Common myeloid progenitor, CD34-positive (primary cell): ENCODE measurements at regions not wholly inside any gene's neighbourhood (a gene's known extent, or its start where the extent isn't known, plus 50 kb on each side); places are given as distances from the start of the nearest gene placed in this dataset.
"Not testable (repeated sequence)": the region's sequence is repeated elsewhere in the genome, so short reads cannot be mapped to it uniquely, and the experiment has no call there.

ENCODE experiments used
- CTCF ChIA-PET: fragments of 350-600 bp; sonication (Branson Sonifier 250); formaldehyde crosslinking; loops from one replicate; lab custom pipeline; 2021; ENCODE audit warnings: antibody characterized with exemption; lab: Charles Lee
- POLR2A ChIA-PET: fragments of 350-600 bp; sonication (Branson Sonifier 250); formaldehyde crosslinking; loops from one replicate; lab custom pipeline; 2021; ENCODE audit warnings: antibody characterized with exemption; lab: Charles Lee
- DNase-seq, 3 donors: peaks; one replicate each; pipeline versions ENCODE4 v3.0.0 to v3.0.0-alpha.2; 2013
- H3K27ac ChIP-seq, 2 experiments: 1 replicate in 1 of 2; 2 replicates in 1 of 2; pipeline ENCODE4 v1.7.0; 2013; ENCODE audit warnings: inconsistent platforms in 2 of 2, low read length in 2 of 2, mild to moderate bottlenecking in 2 of 2, low read depth in 1 of 2, moderate library complexity in 1 of 2; ENCODE audit not compliant: severe bottlenecking in 2 of 2, insufficient read depth in 1 of 2, poor library complexity in 1 of 2
- H3K27me3 ChIP-seq, 5 experiments: replicated peaks in 2 of 5; 1 replicate in 3 of 5; 2 replicates in 2 of 5; pipeline versions ENCODE4 v1.6.1 to v1.7.0; 2013; ENCODE audit warnings: low read length in 4 of 5, mild to moderate bottlenecking in 2 of 5, moderate library complexity in 2 of 5, inconsistent platforms in 1 of 5; ENCODE audit not compliant: insufficient read depth in 5 of 5, control insufficient read depth in 4 of 5
- H3K36me3 ChIP-seq, 4 experiments: 1 replicate in 2 of 4; 2 replicates in 2 of 4; pipeline versions ENCODE4 v1.6.1 to v1.7.0; 2013; ENCODE audit warnings: low read length in 3 of 4, control low read depth in 1 of 4, mild to moderate bottlenecking in 1 of 4; ENCODE audit not compliant: control insufficient read depth in 4 of 4, insufficient read depth in 4 of 4
- H3K4me1 ChIP-seq, 4 experiments: 1 replicate in 3 of 4; 2 replicates in 1 of 4; pipeline versions ENCODE4 v1.6.1 to v1.7.1; 2013; ENCODE audit warnings: low read length in 3 of 4, mild to moderate bottlenecking in 3 of 4, control low read depth in 1 of 4, inconsistent platforms in 1 of 4, moderate library complexity in 1 of 4; ENCODE audit not compliant: control insufficient read depth in 4 of 4, insufficient read depth in 4 of 4; ENCODE audit errors: control extremely low read depth in 1 of 4
- H3K4me3 ChIP-seq, 7 experiments: 1 replicate in 4 of 7; 2 replicates in 3 of 7; pipeline versions ENCODE4 v1.5.1 to v1.7.0; 2013; ENCODE audit warnings: mild to moderate bottlenecking in 7 of 7, low read length in 6 of 7, moderate library complexity in 6 of 7, inconsistent platforms in 2 of 7, low read depth in 2 of 7, control low read depth in 1 of 7; ENCODE audit not compliant: insufficient read depth in 4 of 7, control insufficient read depth in 1 of 7; ENCODE audit errors: extremely low read depth in 1 of 7
- H3K9me3 ChIP-seq, 5 experiments: 1 replicate in 4 of 5; 2 replicates in 1 of 5; pipeline versions ENCODE4 v1.6.1 to v1.7.1; 2013; ENCODE audit warnings: low read length in 4 of 5, mild to moderate bottlenecking in 2 of 5, inconsistent platforms in 1 of 5, low read depth in 1 of 5, moderate library complexity in 1 of 5; ENCODE audit not compliant: control insufficient read depth in 4 of 5, insufficient read depth in 2 of 5; ENCODE audit errors: control extremely low read depth in 1 of 5
- WGBS: methylation state at CpG from one replicate; pipeline ENCODE4 v1.1.5; 2013; ENCODE audit not compliant: insufficient coverage; 5-methylcytosine and 5-hydroxymethylcytosine counted together

- H3K9me3 ChIP-seq, DNase-seq, POLR2A ChIA-PET, H3K4me3 ChIP-seq, H3K4me1 ChIP-seq, H3K27me3 ChIP-seq, H3K27ac ChIP-seq, H3K36me3 ChIP-seq, CTCF ChIA-PET: not testable (repeated sequence)
- no CpG with 5 or more reads among the region's 6 CpGs for WGBS
Observed at GRCh38 chr3:63734632-63735031, 82.2 kb downstream of the SNTN start.

GRCh38 chr3:63736757-63737156 lies 82.3 kb upstream of the C3orf49 start:
- H3K36me3 ChIP-seq, H3K9me3 ChIP-seq, H3K27ac ChIP-seq, CTCF ChIA-PET, DNase-seq, POLR2A ChIA-PET, H3K27me3 ChIP-seq, H3K4me1 ChIP-seq, H3K4me3 ChIP-seq: not testable (repeated sequence)
- WGBS = no CpG with 5 or more reads among the region's 2 CpGs

DNA sequence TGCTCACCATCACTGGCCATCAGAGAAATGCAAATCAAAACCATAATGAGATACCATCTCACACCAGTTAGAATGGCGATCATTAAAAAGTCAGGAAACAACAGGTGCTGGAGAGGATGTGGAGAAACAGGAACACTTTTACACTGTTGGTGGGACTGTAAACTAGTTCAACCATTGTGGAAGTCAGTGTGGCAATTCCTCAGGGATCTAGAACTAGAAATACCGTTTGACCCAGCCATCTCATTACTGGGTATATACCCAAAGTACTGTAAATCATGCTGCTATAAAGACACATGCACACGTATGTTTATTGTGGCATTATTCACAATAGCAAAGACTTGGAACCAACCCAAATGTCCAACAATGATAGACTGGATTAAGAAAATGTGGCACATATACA lies 80.5 kb upstream of the C3orf49 start:
- WGBS = no CpG with 5 or more reads among the region's 3 CpGs
- CTCF ChIA-PET = not testable (repeated sequence)

GRCh38 chr3:63739474-63739873 lies 79.6 kb upstream of the C3orf49 start:
- no peaks in the 10 kb centered on the region for H3K36me3 ChIP-seq
- ChIA-PET CTCF (no interaction called here), POLR2A (no interaction called here)
- H3K4me3 ChIP-seq = no peak overlapping the region
- WGBS = no CpG with 5 or more reads among the region's 1 CpG
- H3K9me3 ChIP-seq = no peaks in the 10 kb centered on the region
- no peak for DNase-seq
- no peaks in the 10 kb centered on the region for H3K27me3 ChIP-seq
- H3K27ac ChIP-seq = no peak overlapping the region
- no peaks in the 10 kb centered on the region for H3K4me1 ChIP-seq

More for the DNA sequence above, 80.5 kb upstream of the C3orf49 start:
- H3K27me3 ChIP-seq, H3K4me3 ChIP-seq, H3K9me3 ChIP-seq, POLR2A ChIA-PET, H3K27ac ChIP-seq, DNase-seq, H3K4me1 ChIP-seq, H3K36me3 ChIP-seq: not testable (repeated sequence)

DNA sequence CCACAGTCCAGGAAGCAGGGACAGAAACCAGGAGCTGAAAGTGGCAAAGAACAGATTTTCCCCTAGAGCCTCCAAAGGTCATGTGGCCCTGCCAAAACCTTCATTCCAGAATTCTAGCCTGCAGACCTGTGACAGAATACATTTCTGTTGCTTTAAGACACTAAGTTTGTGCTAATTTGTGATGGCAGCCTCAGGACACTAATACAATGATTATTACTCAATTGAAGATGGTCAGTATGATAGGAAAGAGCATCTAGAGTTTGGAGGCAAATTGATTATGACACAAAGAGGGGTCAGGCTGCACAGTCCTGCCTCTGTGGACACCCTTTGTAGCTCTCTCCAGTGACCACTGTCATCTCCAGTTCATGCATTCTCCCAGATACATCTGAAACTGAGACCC lies 79.0 kb upstream of the C3orf49 start:
- Histone ChIP-seq H3K27me3 (no peaks in the 10 kb centered on the region), H3K4me3 (no peak overlapping the region), H3K36me3 (no peaks in the 10 kb centered on the region), H3K4me1 (no peaks in the 10 kb centered on the region), H3K27ac (no peak overlapping the region), H3K9me3 (no peaks in the 10 kb centered on the region)
- POLR2A ChIA-PET = no interaction called here
- CTCF ChIA-PET = interaction anchor here (0.7 kb wide), 1 partner anchor 25 kb away, joined by 4 read pairs; no protein-coding TSS in a partner anchor
- DNase-seq = no peak

GRCh38 chr3:63744693-63745092 lies 74.4 kb upstream of the C3orf49 start:
- H3K4me1 ChIP-seq, POLR2A ChIA-PET, H3K27ac ChIP-seq, H3K36me3 ChIP-seq, DNase-seq, H3K27me3 ChIP-seq, H3K9me3 ChIP-seq, CTCF ChIA-PET, H3K4me3 ChIP-seq: not testable (repeated sequence)
- WGBS = no CpG with 5 or more reads among the region's 1 CpG

DNA sequence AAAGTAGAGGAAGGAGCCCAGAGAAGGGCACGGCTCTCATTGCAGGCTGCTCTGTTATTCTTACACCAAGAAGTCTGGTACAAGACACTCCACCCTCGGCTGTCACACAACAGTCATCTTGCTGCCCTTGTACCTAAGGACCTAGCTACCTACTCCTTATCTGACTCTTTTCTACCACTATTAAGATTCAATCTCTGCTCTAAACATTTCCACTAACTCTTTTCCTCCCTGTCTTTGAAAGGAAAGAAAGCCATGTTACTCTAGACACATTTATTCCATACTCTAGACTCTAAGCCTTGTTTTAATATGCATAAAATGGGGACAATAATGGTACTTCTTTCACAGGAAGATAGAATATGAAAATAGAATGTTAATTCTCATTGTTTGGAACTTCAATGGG lies 73.3 kb upstream of the C3orf49 start:
- ChIA-PET CTCF (no interaction called here), POLR2A (no interaction called here)
- no peak overlapping the region for H3K27ac ChIP-seq
- 89% methylated on average over 2 of the region's 2 CpGs for WGBS
- H3K4me1 ChIP-seq = no peaks in the 10 kb centered on the region
- no peaks in the 10 kb centered on the region for H3K27me3 ChIP-seq
- no peak overlapping the region for H3K4me3 ChIP-seq
- no peaks in the 10 kb centered on the region for H3K9me3 ChIP-seq
- no peak for DNase-seq
- H3K36me3 ChIP-seq = no peaks in the 10 kb centered on the region
